Stimulated activated memory B cell treated with anti-CD40 and anti-IgM and Interleukin-4, amounts not matched to agents 10 μg/mL and 1 μg/mL and 100 μg/mL, for 72 hours (primary cell): ENCODE measurements at regions not wholly inside any gene's neighbourhood (a gene's known extent, or its start where the extent isn't known, plus 50 kb on each side); places are given as distances from the start of the nearest gene placed in this dataset.

Source experiments
- ATAC-seq: fragments of 150-1000 bp; cut with Tn5 transposase; 2 replicates; pipeline ENCODE4 v1.10.0; 2021
- H3K27ac Mint-ChIP-seq: one replicate; pipeline ENCODE4 v1.8.0; 2022; ENCODE audit warnings: mild to moderate bottlenecking, mixed read lengths
- H3K27me3 Mint-ChIP-seq: one replicate; pipeline ENCODE4 v1.8.0; 2022; ENCODE audit warnings: mixed read lengths
- H3K36me3 Mint-ChIP-seq: one replicate; pipeline ENCODE4 v1.8.0; 2022; ENCODE audit warnings: mixed read lengths
- H3K4me1 Mint-ChIP-seq: one replicate; pipeline ENCODE4 v1.8.0; 2022; ENCODE audit warnings: mixed read lengths
- H3K4me3 Mint-ChIP-seq: one replicate; pipeline ENCODE4 v1.8.0; 2022; ENCODE audit warnings: mild to moderate bottlenecking, moderate library complexity, mixed read lengths
- H3K9me3 Mint-ChIP-seq: one replicate; pipeline ENCODE4 v1.8.0; 2022; ENCODE audit warnings: mixed read lengths

GRCh38 chr12:107983756-107984472, 145.2 kb upstream of the WSCD2 start:
- H3K9me3 Mint-ChIP-seq: no peaks in the 10 kb centered on the region
- no peaks in the 10 kb centered on the region for H3K4me1 Mint-ChIP-seq
- no peaks in the 10 kb centered on the region for H3K36me3 Mint-ChIP-seq

DNA sequence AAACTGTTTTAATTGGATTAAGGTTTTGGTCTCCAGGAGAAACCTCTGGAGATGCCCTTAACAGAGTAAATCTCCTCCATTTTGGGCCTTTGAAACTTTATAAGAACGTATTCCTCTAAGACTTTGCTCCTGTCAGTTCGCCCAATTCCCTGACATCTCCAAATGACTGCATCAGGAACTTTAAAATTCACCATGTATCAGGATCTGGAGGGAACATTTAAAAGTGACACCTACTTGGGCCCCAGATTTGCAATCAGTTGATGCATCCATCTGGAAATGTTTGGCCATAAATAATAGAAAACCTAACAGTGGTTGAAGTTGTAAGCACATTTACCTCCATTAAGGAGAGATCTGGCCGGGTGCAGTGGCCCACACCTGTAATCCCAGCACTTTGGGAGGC, 144.1 kb upstream of the WSCD2 start:
- H3K9me3 Mint-ChIP-seq: no peaks in the 10 kb centered on the region
- ATAC-seq: no peak
- no peak overlapping the region for H3K27ac Mint-ChIP-seq
- no peak overlapping the region for H3K4me3 Mint-ChIP-seq
- H3K4me1 Mint-ChIP-seq: no peaks in the 10 kb centered on the region
- no peaks in the 10 kb centered on the region for H3K36me3 Mint-ChIP-seq
- H3K27me3 Mint-ChIP-seq: peaks cover 43% of the 10 kb centered on the region

More at GRCh38 chr12:107983756-107984472, 145.2 kb upstream of the WSCD2 start:
- H3K4me3 Mint-ChIP-seq: no peak overlapping the region
- H3K27ac Mint-ChIP-seq: no peak overlapping the region
- ATAC-seq: no peak
- peaks cover 41% of the 10 kb centered on the region for H3K27me3 Mint-ChIP-seq

DNA sequence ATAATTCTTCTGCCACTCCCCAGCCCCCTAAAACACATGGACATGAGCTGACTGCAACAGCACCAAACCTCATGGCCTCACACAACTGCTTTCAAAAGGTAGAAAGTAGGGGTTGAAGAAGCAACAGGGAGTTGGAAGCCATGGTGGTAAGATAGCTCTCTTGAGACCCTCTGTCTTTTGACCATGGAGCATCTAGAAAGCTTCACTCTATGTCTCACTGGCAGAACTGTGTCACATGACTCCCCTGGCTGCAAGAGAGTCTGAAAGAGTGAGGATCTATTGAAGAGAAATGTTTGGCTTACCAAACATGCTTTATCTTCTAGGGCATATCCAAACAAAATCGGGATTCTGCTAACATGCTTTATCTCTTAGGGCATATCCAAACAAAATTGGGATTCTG, 142.9 kb upstream of the WSCD2 start:
- H3K9me3 Mint-ChIP-seq: no peaks in the 10 kb centered on the region
- no peak overlapping the region for H3K4me3 Mint-ChIP-seq
- no peak overlapping the region for H3K27ac Mint-ChIP-seq
- H3K36me3 Mint-ChIP-seq: no peaks in the 10 kb centered on the region
- H3K27me3 Mint-ChIP-seq: peaks cover 34% of the 10 kb centered on the region
- no peak for ATAC-seq
- H3K4me1 Mint-ChIP-seq: peaks cover 5% of the 10 kb centered on the region

DNA sequence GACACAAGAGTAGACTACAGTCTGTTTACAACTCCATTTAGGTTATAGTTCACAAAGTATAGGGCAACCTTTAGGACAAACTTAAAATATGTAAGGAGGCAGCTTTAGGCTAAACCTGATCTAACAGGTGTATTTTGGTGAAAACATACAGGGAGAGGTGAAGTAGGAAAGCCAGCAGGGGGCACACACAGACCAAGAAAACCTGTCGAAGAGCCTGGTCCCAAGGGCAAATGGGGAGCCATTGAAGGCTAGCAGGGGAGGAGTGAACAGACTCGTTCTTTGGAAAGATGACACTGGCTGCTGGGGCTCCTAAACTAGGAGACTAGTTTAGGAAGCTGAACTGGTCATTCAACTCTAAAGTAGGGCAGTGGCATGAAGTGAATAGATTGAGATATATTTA, 138.8 kb upstream of the WSCD2 start:
- H3K27ac Mint-ChIP-seq: no peak overlapping the region
- H3K4me3 Mint-ChIP-seq: no peak overlapping the region
- peak; percentile 69 for ATAC-seq
- H3K27me3 Mint-ChIP-seq: peaks cover 10% of the 10 kb centered on the region
- H3K4me1 Mint-ChIP-seq: peaks cover 5% of the 10 kb centered on the region
- no peaks in the 10 kb centered on the region for H3K9me3 Mint-ChIP-seq
- no peaks in the 10 kb centered on the region for H3K36me3 Mint-ChIP-seq

DNA sequence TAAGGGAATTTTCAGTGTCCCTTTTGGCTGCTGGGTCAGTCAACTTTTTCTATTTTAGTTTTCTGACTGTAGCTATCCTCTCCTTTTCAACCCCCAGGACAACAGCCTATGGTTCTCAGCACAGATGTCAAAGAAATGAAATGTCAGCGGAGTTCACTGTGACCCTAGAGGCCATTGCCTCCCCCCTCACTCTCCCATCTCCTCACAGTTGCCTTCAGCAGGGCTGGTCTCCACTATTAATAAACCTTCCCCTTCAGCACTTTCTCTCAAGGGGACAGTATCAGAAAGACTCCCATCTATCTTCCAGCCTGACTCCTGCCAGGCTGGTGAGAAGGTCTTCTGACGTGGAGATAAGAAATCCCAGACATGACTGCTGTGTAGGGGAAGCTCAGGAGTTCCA, 137.1 kb upstream of the WSCD2 start:
- ATAC-seq: no peak
- Mint-ChIP-seq H3K4me1 (peaks cover 5% of the 10 kb centered on the region), H3K27me3 (peaks cover 27% of the 10 kb centered on the region), H3K36me3 (no peaks in the 10 kb centered on the region), H3K4me3 (no peak overlapping the region), H3K27ac (no peak overlapping the region), H3K9me3 (no peaks in the 10 kb centered on the region)

GRCh38 chr12:107992870-107993451, 136.1 kb upstream of the WSCD2 start:
- no peak for ATAC-seq
- H3K27ac Mint-ChIP-seq: no peak overlapping the region
- H3K27me3 Mint-ChIP-seq: peaks cover 35% of the 10 kb centered on the region
- no peaks in the 10 kb centered on the region for H3K36me3 Mint-ChIP-seq
- H3K4me1 Mint-ChIP-seq: peaks cover 5% of the 10 kb centered on the region
- H3K4me3 Mint-ChIP-seq: no peak overlapping the region
- H3K9me3 Mint-ChIP-seq: no peaks in the 10 kb centered on the region

- H3K27me3 Mint-ChIP-seq: peaks cover 72% of the 10 kb centered on the region
- H3K9me3 Mint-ChIP-seq: peaks cover 6% of the 10 kb centered on the region
- no peak for ATAC-seq
- no peak overlapping the region for H3K27ac Mint-ChIP-seq
- no peak overlapping the region for H3K4me3 Mint-ChIP-seq
- no peaks in the 10 kb centered on the region for H3K4me1 Mint-ChIP-seq
- H3K36me3 Mint-ChIP-seq: no peaks in the 10 kb centered on the region
Measured at GRCh38 chr12:107998863-107999262, 130.2 kb upstream of the WSCD2 start.

GRCh38 chr12:108000111-108000510, 129.0 kb upstream of the WSCD2 start:
- H3K4me1 Mint-ChIP-seq: no peaks in the 10 kb centered on the region
- peaks cover 6% of the 10 kb centered on the region for H3K9me3 Mint-ChIP-seq
- no peak for ATAC-seq
- no peaks in the 10 kb centered on the region for H3K36me3 Mint-ChIP-seq
- H3K27me3 Mint-ChIP-seq: peaks cover 80% of the 10 kb centered on the region
- H3K27ac Mint-ChIP-seq: no peak overlapping the region
- no peak overlapping the region for H3K4me3 Mint-ChIP-seq

DNA sequence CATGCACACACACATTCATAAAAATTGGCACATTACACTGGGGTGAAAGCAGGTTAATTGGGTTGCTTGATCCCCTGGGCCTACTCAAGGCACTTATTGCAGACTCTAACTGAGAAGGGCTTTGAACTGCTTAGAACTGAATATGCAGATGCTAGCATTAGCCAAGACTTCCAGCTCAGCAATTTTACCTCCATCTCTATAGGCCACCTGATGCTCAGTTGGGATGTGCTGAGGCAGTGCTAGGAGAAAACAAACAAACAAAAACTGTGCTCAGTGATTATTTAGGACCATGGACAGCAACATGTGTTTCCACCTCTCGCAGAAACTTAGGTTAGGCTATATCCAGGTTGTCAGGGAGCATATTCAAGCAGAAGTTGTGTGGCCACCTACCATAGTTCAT, 124.8 kb upstream of the WSCD2 start:
- Mint-ChIP-seq H3K27ac (no peak overlapping the region), H3K4me3 (no peak overlapping the region), H3K9me3 (peaks cover 2% of the 10 kb centered on the region), H3K27me3 (peaks cover 60% of the 10 kb centered on the region), H3K36me3 (no peaks in the 10 kb centered on the region), H3K4me1 (no peaks in the 10 kb centered on the region)
- no peak for ATAC-seq

GRCh38 chr12:108008163-108008905, 120.8 kb upstream of the WSCD2 start:
- ATAC-seq: no peak
- no peak overlapping the region for H3K27ac Mint-ChIP-seq
- H3K4me1 Mint-ChIP-seq: no peaks in the 10 kb centered on the region
- H3K9me3 Mint-ChIP-seq: no peaks in the 10 kb centered on the region
- H3K27me3 Mint-ChIP-seq: peaks cover 50% of the 10 kb centered on the region
- H3K4me3 Mint-ChIP-seq: no peak overlapping the region
- H3K36me3 Mint-ChIP-seq: no peaks in the 10 kb centered on the region

DNA sequence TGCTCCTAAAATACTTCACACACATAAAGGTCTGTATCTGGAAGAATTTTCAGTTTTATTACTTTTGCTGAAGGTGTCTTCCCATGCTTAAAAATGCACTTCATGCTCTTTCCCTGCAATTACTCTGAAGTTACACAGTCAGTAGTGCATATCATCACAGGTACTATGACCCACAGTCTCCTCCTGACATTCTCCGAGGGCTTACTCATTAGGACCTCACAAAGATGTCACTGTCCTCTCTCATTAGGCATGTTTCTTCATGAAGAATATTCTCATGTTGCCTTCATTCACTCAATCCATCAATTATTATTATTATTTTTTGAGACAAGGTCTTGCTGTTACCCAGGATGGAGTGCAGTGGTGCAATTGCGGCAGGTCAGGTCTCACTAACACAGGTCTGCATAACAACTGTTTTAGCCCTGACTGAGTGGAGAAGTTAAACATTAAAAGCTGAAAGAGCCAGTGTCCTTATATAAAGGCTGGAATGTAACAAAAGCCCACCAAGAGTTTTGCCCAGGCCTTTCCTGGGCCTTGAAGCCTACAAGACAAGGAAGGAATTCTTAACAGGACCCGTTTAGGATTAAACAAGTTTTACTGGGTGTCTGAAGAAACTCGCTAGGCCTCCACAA, 119.5 kb upstream of the WSCD2 start:
- H3K36me3 Mint-ChIP-seq: no peaks in the 10 kb centered on the region

DNA sequence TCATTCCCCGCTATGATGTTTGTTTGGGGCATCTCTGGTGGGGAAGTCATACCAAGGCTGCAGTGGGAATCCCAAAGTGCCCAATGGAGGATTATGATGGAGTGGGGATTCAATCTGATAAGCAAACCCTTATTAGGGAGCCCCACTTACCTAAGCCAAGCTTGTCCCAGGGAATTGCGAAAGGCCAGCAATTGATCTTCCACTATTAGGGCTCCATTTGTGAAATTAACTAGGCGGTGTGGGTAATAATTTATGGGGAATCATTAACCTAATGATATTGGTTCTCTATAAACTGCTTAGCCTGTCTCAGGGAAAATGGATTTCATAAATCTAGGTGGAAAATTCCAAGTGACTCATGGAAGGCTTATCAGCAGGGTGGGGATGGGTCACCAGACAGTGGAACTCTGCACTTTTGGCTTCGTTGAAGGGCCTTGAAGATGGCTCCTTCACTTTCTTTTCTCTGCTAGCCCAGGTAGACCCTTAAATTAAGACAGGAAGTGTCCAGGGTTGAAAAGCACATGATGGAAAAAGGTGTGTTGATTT, 113.0 kb upstream of the WSCD2 start:
- no peak for ATAC-seq
- Mint-ChIP-seq H3K4me3 (no peak overlapping the region), H3K4me1 (no peaks in the 10 kb centered on the region), H3K9me3 (no peaks in the 10 kb centered on the region), H3K27me3 (peaks cover 23% of the 10 kb centered on the region), H3K36me3 (no peaks in the 10 kb centered on the region), H3K27ac (no peak overlapping the region)

More for the DNA sequence above, 119.5 kb upstream of the WSCD2 start:
- Mint-ChIP-seq H3K27ac (no peak overlapping the region), H3K9me3 (no peaks in the 10 kb centered on the region), H3K27me3 (peaks cover 44% of the 10 kb centered on the region), H3K4me1 (no peaks in the 10 kb centered on the region), H3K4me3 (no peak overlapping the region)
- ATAC-seq: no peak

GRCh38 chr12:108017472-108018057, 111.5 kb upstream of the WSCD2 start:
- ATAC-seq: no peak
- H3K27ac Mint-ChIP-seq: no peak overlapping the region
- H3K4me1 Mint-ChIP-seq: no peaks in the 10 kb centered on the region
- H3K27me3 Mint-ChIP-seq: peaks cover 14% of the 10 kb centered on the region
- no peaks in the 10 kb centered on the region for H3K36me3 Mint-ChIP-seq
- no peak overlapping the region for H3K4me3 Mint-ChIP-seq
- no peaks in the 10 kb centered on the region for H3K9me3 Mint-ChIP-seq

DNA sequence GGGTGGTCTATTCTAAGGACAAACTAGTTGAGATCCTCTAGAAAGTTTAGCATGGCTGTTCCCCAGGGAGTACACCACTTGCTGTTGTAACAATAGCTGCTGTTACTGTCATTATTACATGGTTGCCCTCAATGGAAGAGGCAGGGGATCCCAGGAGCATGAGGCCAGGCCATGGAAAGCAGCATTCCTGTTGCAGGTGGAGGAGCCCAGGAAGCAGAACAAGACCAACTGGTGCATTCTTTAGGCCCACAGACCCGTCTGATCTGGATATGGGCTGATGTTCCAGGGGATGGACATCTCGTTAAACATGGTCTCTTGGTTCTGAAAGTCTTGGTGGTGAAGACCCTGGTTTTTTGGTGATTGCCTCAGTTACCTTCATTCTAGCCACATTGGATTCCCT, 109.2 kb upstream of the WSCD2 start:
- H3K27me3 Mint-ChIP-seq: no peaks in the 10 kb centered on the region
- ATAC-seq: no peak

GRCh38 chr12:108021141-108021540, 107.9 kb upstream of the WSCD2 start:
- no peak for ATAC-seq
- Mint-ChIP-seq H3K4me3 (no peak overlapping the region), H3K9me3 (no peaks in the 10 kb centered on the region), H3K27me3 (no peaks in the 10 kb centered on the region), H3K4me1 (no peaks in the 10 kb centered on the region), H3K27ac (no peak overlapping the region), H3K36me3 (no peaks in the 10 kb centered on the region)

More for the DNA sequence above, 109.2 kb upstream of the WSCD2 start:
- Mint-ChIP-seq H3K36me3 (no peaks in the 10 kb centered on the region), H3K4me1 (no peaks in the 10 kb centered on the region), H3K4me3 (no peak overlapping the region), H3K9me3 (no peaks in the 10 kb centered on the region), H3K27ac (no peak overlapping the region)
